H1 (cell line): ENCODE measurements at regions not wholly inside any gene's neighbourhood (a gene's known extent, or its start where the extent isn't known, plus 50 kb on each side); places are given as distances from the start of the nearest gene placed in this dataset.

ENCODE experiments used
- CTCF ChIA-PET: fragments of 300-600 bp; sonication (Branson Sonifier 250); formaldehyde crosslinking; loops from one replicate; lab custom pipeline; 2021; ENCODE audit not compliant: partially characterized antibody; lab: Charles Lee
- POLR2A ChIA-PET: fragments of 300-600 bp; sonication (Branson Sonifier 250); formaldehyde crosslinking; loops from one replicate; lab custom pipeline; 2021; ENCODE audit warnings: inconsistent platforms; ENCODE audit not compliant: partially characterized antibody; lab: Charles Lee
- DNase-seq, 2 experiments: peaks; one replicate each; pipeline versions ENCODE4 v3.0.0 to v3.0.0-alpha.2; 2010 to 2022; ENCODE audit warnings: low spot score in 2 of 2, low read depth in 1 of 2, mixed read lengths in 1 of 2
- FAIRE-seq: peaks from 2 replicates; lab custom pipeline; 2011; peaks lifted over from hg19 to GRCh38; lab: Jason Lieb, UNC
- H2AFZ ChIP-seq: 2 replicates; pipeline ENCODE4 v1.8.1; 2012; ENCODE audit warnings: low read length, inconsistent platforms
- H2AK5ac ChIP-seq: 2 replicates; pipeline ENCODE4 v1.6.1; 2013; ENCODE audit warnings: low read depth, low read length
- H2BK120ac ChIP-seq: replicated peaks from 2 replicates; pipeline ENCODE3; 2013; ENCODE audit warnings: low read depth, low read length, inconsistent platforms
- H2BK12ac ChIP-seq: 2 replicates; pipeline ENCODE4 v1.6.1; 2013; ENCODE audit warnings: low read depth, low read length
- H2BK15ac ChIP-seq: 2 replicates; pipeline ENCODE4 v1.6.1; 2013; ENCODE audit warnings: low read length
- H2BK20ac ChIP-seq: 2 replicates; pipeline ENCODE4 v1.6.1; 2013; ENCODE audit warnings: low read length
- H2BK5ac ChIP-seq: 2 replicates; pipeline ENCODE4 v1.6.1; 2013; ENCODE audit warnings: low read depth, low read length
- H3K14ac ChIP-seq: 2 replicates; pipeline ENCODE4 v1.6.1; 2013; ENCODE audit warnings: inconsistent platforms; ENCODE audit not compliant: insufficient read length
- H3K18ac ChIP-seq: 2 replicates; pipeline ENCODE4 v1.6.1; 2013; ENCODE audit warnings: low read length; ENCODE audit errors: extremely low read depth
- H3K23ac ChIP-seq: 2 replicates; pipeline ENCODE4 v1.6.1; 2013; ENCODE audit warnings: inconsistent platforms; ENCODE audit not compliant: insufficient read length
- H3K23me2 ChIP-seq: 2 replicates; pipeline ENCODE4 v1.6.1; 2013; ENCODE audit warnings: low read depth, low read length
- H3K27ac ChIP-seq: 2 replicates; pipeline ENCODE4 v1.6.1; 2011; ENCODE audit warnings: low read depth, low read length, inconsistent platforms
- H3K27me3 ChIP-seq, 4 experiments: replicated peaks in 1 of 4; 1 replicate in 1 of 4; 2 replicates in 3 of 4; pipeline versions ENCODE4 v1.6.1 to v1.8.1; 2011 to 2013; ENCODE audit warnings: low read length in 3 of 4, mild to moderate bottlenecking in 3 of 4, inconsistent platforms in 2 of 4, mixed read lengths in 2 of 4, moderate library complexity in 1 of 4; ENCODE audit not compliant: control insufficient read depth in 3 of 4, insufficient read depth in 3 of 4; ENCODE audit errors: extremely low read depth in 1 of 4
- H3K36me3 ChIP-seq, 4 experiments: 2 replicates each; pipeline versions ENCODE4 v1.6.1 to v1.8.1; 2011 to 2013; ENCODE audit warnings: mild to moderate bottlenecking in 4 of 4, low read length in 3 of 4, moderate library complexity in 2 of 4, control low read depth in 1 of 4, inconsistent platforms in 1 of 4; ENCODE audit not compliant: insufficient read depth in 4 of 4, control insufficient read depth in 2 of 4
- H3K4ac ChIP-seq: replicated peaks from 2 replicates; pipeline ENCODE3; 2013; ENCODE audit warnings: low read length, low read depth, mixed read lengths, inconsistent platforms; ENCODE audit not compliant: insufficient read length
- H3K4me1 ChIP-seq, 4 experiments: replicated peaks in 1 of 4; 1 replicate in 1 of 4; 2 replicates in 3 of 4; pipeline versions ENCODE4 v1.6.1 to v1.8.1; 2011 to 2013; ENCODE audit warnings: low read length in 3 of 4, inconsistent platforms in 2 of 4, mixed read lengths in 1 of 4; ENCODE audit not compliant: insufficient read depth in 4 of 4, control insufficient read depth in 3 of 4
- H3K4me2 ChIP-seq, 2 experiments: 2 replicates each; pipeline versions ENCODE4 v1.6.1 to v1.8.1; 2011 to 2013; ENCODE audit warnings: low read depth in 2 of 2, low read length in 2 of 2, control low read depth in 1 of 2, inconsistent platforms in 1 of 2, mild to moderate bottlenecking in 1 of 2; ENCODE audit not compliant: insufficient read depth in 1 of 2
- H3K4me3 ChIP-seq, 4 experiments: fragments of 200-600, 300-600 bp in 1 of 4; sonication (generic), shearing (Covaris generic), sonication (Bioruptor Twin) in 1 of 4; 2 replicates each; pipeline versions ENCODE4 v1.5.1 to v1.8.1; 2011 to 2016; ENCODE audit warnings: low read length in 4 of 4, low read depth in 3 of 4, control low read depth in 2 of 4, inconsistent platforms in 2 of 4, mild to moderate bottlenecking in 2 of 4, mixed read lengths in 1 of 4, moderate library complexity in 1 of 4; ENCODE audit not compliant: insufficient read depth in 2 of 4; ENCODE audit errors: extremely low read depth in 1 of 4
- H3K56ac ChIP-seq: replicated peaks from 2 replicates; pipeline ENCODE3; 2013; ENCODE audit warnings: low read depth, mild to moderate bottlenecking, mixed read lengths, low read length, inconsistent platforms; ENCODE audit not compliant: insufficient read length
- H3K79me1 ChIP-seq: 2 replicates; pipeline ENCODE4 v1.6.1; 2013; ENCODE audit warnings: low read depth, low read length, control low read depth
- H3K79me2 ChIP-seq, 2 experiments: 2 replicates each; pipeline versions ENCODE4 v1.6.1 to v1.8.1; 2012 to 2013; ENCODE audit warnings: low read length in 2 of 2, mild to moderate bottlenecking in 2 of 2, inconsistent platforms in 1 of 2; ENCODE audit not compliant: insufficient read depth in 2 of 2, control insufficient read depth in 1 of 2
- H3K9ac ChIP-seq, 4 experiments: replicated peaks in 1 of 4; 1 replicate in 1 of 4; 2 replicates in 3 of 4; pipeline versions ENCODE4 v1.6.1 to v1.8.1; 2011 to 2013; ENCODE audit warnings: low read depth in 3 of 4, low read length in 3 of 4, control low read depth in 2 of 4, mild to moderate bottlenecking in 2 of 4, moderate library complexity in 2 of 4, inconsistent platforms in 1 of 4; ENCODE audit errors: extremely low read depth in 1 of 4
- H3K9me3 ChIP-seq, 2 experiments: 2 replicates each; pipeline versions ENCODE4 v1.6.1 to v1.8.1; 2012 to 2013; ENCODE audit warnings: mild to moderate bottlenecking in 2 of 2, moderate library complexity in 2 of 2, control low read depth in 1 of 2, inconsistent platforms in 1 of 2, low read depth in 1 of 2, low read length in 1 of 2, mixed read lengths in 1 of 2; ENCODE audit not compliant: insufficient read depth in 2 of 2
- H4K20me1 ChIP-seq, 2 experiments: replicated peaks in 1 of 2; 2 replicates each; pipeline versions ENCODE3 to v1.8.1; 2011 to 2013; ENCODE audit warnings: inconsistent platforms in 2 of 2, low read length in 2 of 2, mild to moderate bottlenecking in 1 of 2; ENCODE audit not compliant: insufficient read depth in 2 of 2, control insufficient read depth in 1 of 2
- H4K5ac ChIP-seq: 2 replicates; pipeline ENCODE4 v1.6.1; 2013; ENCODE audit warnings: low read length, low read depth, mixed read lengths, inconsistent platforms; ENCODE audit not compliant: insufficient read length
- H4K8ac ChIP-seq: 2 replicates; pipeline ENCODE4 v1.8.0; 2013; ENCODE audit warnings: mild to moderate bottlenecking, moderate library complexity, low read length, inconsistent platforms; ENCODE audit not compliant: insufficient read depth; ENCODE audit errors: extremely low read depth
- H4K91ac ChIP-seq: replicated peaks from 2 replicates; pipeline ENCODE3; 2013; ENCODE audit warnings: low read length, mixed read lengths, inconsistent platforms; ENCODE audit not compliant: insufficient read length
- CEBPB ChIP-seq: IDR thresholded peaks from 2 replicates; pipeline ENCODE4 v1.6.1; 2012; ENCODE audit warnings: low read depth, low read length
- SIRT6 ChIP-seq: IDR thresholded peaks from one replicate; pipeline ENCODE4 v1.7.1; 2012; ENCODE audit warnings: low read length, inconsistent platforms
- WGBS, 2 experiments: shearing (Covaris generic) in 1 of 2; methylation state at CpG; one replicate each; pipeline versions ENCODE4 v1.1.6 to v1.1.7; 2013 to 2015; ENCODE audit warnings: low lambda C conversion rate in 2 of 2, mixed read lengths in 2 of 2, inconsistent platforms in 1 of 2, low coverage in 1 of 2, missing lambda C conversion rate in 1 of 2; ENCODE audit not compliant: insufficient replicate concordance in 2 of 2, insufficient coverage in 1 of 2, insufficient read length in 1 of 2; ENCODE audit errors: extremely low coverage in 1 of 2, missing lambda C conversion rate in 1 of 2; 5-methylcytosine and 5-hydroxymethylcytosine counted together

- no peak overlapping the region for H3K23ac ChIP-seq
- FAIRE-seq (no peak), DNase-seq (no peak)
- H2BK15ac ChIP-seq, result no peak overlapping the region; the same call in 1 of the 2 replicates
- H3K23me2 ChIP-seq, result no peaks in the 10 kb centered on the region
- H3K9me3 ChIP-seq, result no peaks in the 10 kb centered on the region
- H3K36me3 ChIP-seq, result no peaks in the 10 kb centered on the region
- no peak overlapping the region for H3K4me2 ChIP-seq
- H4K20me1 ChIP-seq, result no peaks in the 10 kb centered on the region
- no peak overlapping the region for H2BK12ac ChIP-seq
- no peaks in the 10 kb centered on the region for H3K79me1 ChIP-seq
- ChIA-PET CTCF (no interaction called here), POLR2A (no interaction called here)
- no peak overlapping the region for H3K4ac ChIP-seq
- 76% methylated on average over 5 of the region's 5 CpGs; no CpG with 5 or more reads in 1 of the 2 experiments for WGBS, 2 experiments
- no peak for TF ChIP-seq SIRT6
- TF ChIP-seq CEBPB, result 0 out of 2 replicates have a peak, but pooled peaks have one; percentile 12
- H4K91ac ChIP-seq, result no peak overlapping the region
- H4K8ac ChIP-seq, result no peak overlapping the region
- H2AFZ ChIP-seq, result peak overlapping the region; percentile 62; the same call in 1 of the 2 replicates
- no peak overlapping the region for H3K56ac ChIP-seq
- H3K79me2 ChIP-seq, result no peaks in the 10 kb centered on the region
- no peak overlapping the region for H2BK120ac ChIP-seq
- no peak overlapping the region for H2BK5ac ChIP-seq
- no peak overlapping the region for H3K4me3 ChIP-seq
- H4K5ac ChIP-seq, result no peak overlapping the region
- peaks cover 0 to 3% (median 0%) of the 10 kb centered on the region in 4 experiments; a peak in 1 of 7 replicates for H3K27me3 ChIP-seq
- no peak overlapping the region for H3K18ac ChIP-seq
- H3K4me1 ChIP-seq, result no peaks in the 10 kb centered on the region; a peak in 1 of 7 replicates
- H3K9ac ChIP-seq, result no peak overlapping the region
- H2AK5ac ChIP-seq, result no peak overlapping the region
- H3K14ac ChIP-seq, result no peak overlapping the region
- H3K27ac ChIP-seq, result no peak overlapping the region
- H2BK20ac ChIP-seq, result no peak overlapping the region
These were observed 66.7 kb upstream of the FOXE1 start for GRCh38 chr9:97786341-97786740.
